SK-N-SH (cell line): ENCODE measurements at regions not wholly inside any gene's neighbourhood (a gene's known extent, or its start where the extent isn't known, plus 50 kb on each side); places are given as distances from the start of the nearest gene placed in this dataset.

Experiments used
- CTCF ChIA-PET: fragments of 300-600, 350-600 bp; formaldehyde crosslinking; extraction: SDS; loops from one replicate; lab custom pipeline; 2021; lab: Yijun Ruan, JAX
- POLR2A ChIA-PET: fragments of 350-600 bp; sonication (Branson Sonifier 250); formaldehyde crosslinking; extraction: SDS; loops from one replicate; lab custom pipeline; 2020; ENCODE audit warnings: antibody characterized with exemption, inconsistent platforms; lab: Yijun Ruan, JAX
- DNase-seq: peaks from one replicate; pipeline ENCODE4 v3.0.0; 2012
- H2AFZ ChIP-seq: fragments of 200-600 bp; sonication (generic); 2 replicates; pipeline ENCODE4 v1.8.1; 2016; ENCODE audit warnings: antibody characterized with exemption, mild to moderate bottlenecking, low read depth
- H3F3A ChIP-seq: fragments of 200-600 bp; sonication (generic); replicated peaks from 2 replicates; pipeline ENCODE3; 2016; ENCODE audit warnings: antibody characterized with exemption, mild to moderate bottlenecking; ENCODE audit not compliant: insufficient read depth
- H3K27ac ChIP-seq, 2 experiments: fragments of 200-500 bp in 1 of 2; fragments of 200-600 bp in 1 of 2; sonication (Bioruptor generic) in 1 of 2; sonication (generic), shearing (Covaris generic) in 1 of 2; 2 replicates each; pipeline versions ENCODE4 v1.5.1 to v1.6.1; 2014 to 2016; ENCODE audit warnings: low read depth in 2 of 2, inconsistent platforms in 1 of 2, low read length in 1 of 2, mild to moderate bottlenecking in 1 of 2, mixed read lengths in 1 of 2
- H3K27me3 ChIP-seq: fragments of 200-600 bp; sonication (generic), shearing (Covaris generic); 2 replicates; pipeline ENCODE4 v1.6.1; 2016; ENCODE audit warnings: mixed run types; ENCODE audit not compliant: insufficient read depth
- H3K36me3 ChIP-seq, 2 experiments: fragments of 200-500 bp in 1 of 2; fragments of 200-600 bp in 1 of 2; sonication (Bioruptor generic) in 1 of 2; sonication (generic) in 1 of 2; replicated peaks in 1 of 2; 2 replicates each; pipeline versions ENCODE3 to v1.5.1; 2014 to 2016; ENCODE audit warnings: low read length in 1 of 2, mild to moderate bottlenecking in 1 of 2; ENCODE audit not compliant: insufficient read depth in 2 of 2, control insufficient read depth in 1 of 2
- H3K4me1 ChIP-seq, 2 experiments: fragments of 200-500 bp in 1 of 2; fragments of 200-600 bp in 1 of 2; sonication (Bioruptor generic) in 1 of 2; sonication (generic), shearing (Covaris generic) in 1 of 2; 2 replicates each; pipeline versions ENCODE4 v1.5.1 to v1.6.1; 2014 to 2016; ENCODE audit warnings: low read depth in 1 of 2, low read length in 1 of 2, mixed run types in 1 of 2; ENCODE audit not compliant: insufficient read depth in 2 of 2, control insufficient read depth in 1 of 2
- H3K4me2 ChIP-seq: fragments of 200-600 bp; sonication (generic), shearing (Covaris generic); 2 replicates; pipeline ENCODE4 v1.6.1; 2017; ENCODE audit warnings: mixed run types
- H3K4me3 ChIP-seq, 2 experiments: fragments of 200-500 bp in 1 of 2; fragments of 200-600 bp in 1 of 2; sonication (Bioruptor generic) in 1 of 2; sonication (generic), shearing (Covaris generic) in 1 of 2; 2 replicates each; pipeline versions ENCODE4 v1.5.1 to v1.8.1; 2014 to 2016; ENCODE audit warnings: low read depth in 2 of 2, inconsistent platforms in 1 of 2, low read length in 1 of 2, mild to moderate bottlenecking in 1 of 2, mixed read lengths in 1 of 2, moderate library complexity in 1 of 2
- H3K79me2 ChIP-seq: fragments of 200-600 bp; sonication (generic); 2 replicates; pipeline ENCODE4 v1.8.1; 2017; ENCODE audit warnings: mild to moderate bottlenecking; ENCODE audit not compliant: insufficient read depth
- H3K9ac ChIP-seq: fragments of 200-600 bp; sonication (generic); 2 replicates; pipeline ENCODE4 v1.6.1; 2017; ENCODE audit warnings: mixed run types
- H3K9me2 ChIP-seq: fragments of 200-600 bp; sonication (generic); 2 replicates; pipeline ENCODE4 v1.6.1; 2017; ENCODE audit warnings: mixed run types
- H3K9me3 ChIP-seq: fragments of 200-600 bp; sonication (generic); 2 replicates; pipeline ENCODE4 v1.6.1; 2017; ENCODE audit warnings: mixed run types, mild to moderate bottlenecking, moderate library complexity
- H4K20me1 ChIP-seq: fragments of 200-600 bp; sonication (generic); 2 replicates; pipeline ENCODE4 v1.6.1; 2017; ENCODE audit warnings: mild to moderate bottlenecking, mixed run types; ENCODE audit not compliant: insufficient read depth
- CHD2 ChIP-seq: fragments of 150-350 bp; IDR thresholded peaks from 2 replicates; pipeline ENCODE4 v1.6.1; 2018; ENCODE audit warnings: low read length; ENCODE audit not compliant: partially characterized antibody
- ELF1 ChIP-seq: IDR thresholded peaks from 2 replicates; pipeline ENCODE4 v1.4.0; 2012
- EP300 ChIP-seq, 2 experiments: IDR thresholded peaks; 2 replicates each; pipeline versions ENCODE4 v1.4.0 to v1.6.1; 2012; ENCODE audit warnings: borderline replicate concordance in 1 of 2, low read depth in 1 of 2, low read length in 1 of 2
- FOSL2 ChIP-seq: IDR thresholded peaks from 2 replicates; pipeline ENCODE4 v1.4.0; 2012; ENCODE audit warnings: low read depth, mild to moderate bottlenecking, moderate library complexity, borderline replicate concordance
- FOXM1 ChIP-seq: IDR thresholded peaks from 2 replicates; pipeline ENCODE4 v1.4.0; 2012; ENCODE audit warnings: low read depth, mild to moderate bottlenecking
- GATA2 ChIP-seq: sonication (generic); formaldehyde crosslinking; IDR thresholded peaks from 2 replicates; pipeline ENCODE4 v1.5.0; 2020; ENCODE audit warnings: mild to moderate bottlenecking, missing genetic modification reagents
- JUND ChIP-seq: IDR thresholded peaks from 2 replicates; pipeline ENCODE4 v1.4.0; 2012
- MXI1 ChIP-seq: IDR thresholded peaks from 2 replicates; pipeline ENCODE4 v1.6.1; 2012; ENCODE audit warnings: mild to moderate bottlenecking, low read depth, low read length, improper control_type of control experiment
- NRF1 ChIP-seq: IDR thresholded peaks from 2 replicates; pipeline ENCODE4 v1.6.1; 2012; ENCODE audit warnings: low read depth, mild to moderate bottlenecking, low read length
- RCOR1 ChIP-seq: fragments of 150-350 bp; IDR thresholded peaks from 2 replicates; pipeline ENCODE4 v1.6.1; 2017; ENCODE audit warnings: antibody characterized with exemption, low read length
- RFX5 ChIP-seq: IDR thresholded peaks from 2 replicates; pipeline ENCODE4 v1.6.1; 2012; ENCODE audit warnings: mild to moderate bottlenecking, improper control_type of control experiment, low read length
- RXRA ChIP-seq: IDR thresholded peaks from 2 replicates; pipeline ENCODE4 v1.4.0; 2012; ENCODE audit warnings: low read depth, mild to moderate bottlenecking, borderline replicate concordance
- SIN3A ChIP-seq: IDR thresholded peaks from 2 replicates; pipeline ENCODE4 v1.6.1; 2012; ENCODE audit warnings: low read depth, mild to moderate bottlenecking, low read length, moderate library complexity, borderline replicate concordance
- TEAD4 ChIP-seq: IDR thresholded peaks from 2 replicates; pipeline ENCODE4 v1.4.0; 2012; ENCODE audit warnings: mild to moderate bottlenecking, borderline replicate concordance; ENCODE audit not compliant: insufficient read depth
- YY1 ChIP-seq: IDR thresholded peaks from 2 replicates; pipeline ENCODE4 v1.4.0; 2012; ENCODE audit warnings: low read depth, mild to moderate bottlenecking
- WGBS: methylation state at CpG from one replicate; pipeline ENCODE4 v1.1.6; 2017; ENCODE audit warnings: low lambda C conversion rate; 5-methylcytosine and 5-hydroxymethylcytosine counted together
- TF ChIP-seq, protein P1 (sequence below): IDR thresholded peaks from 2 replicates; pipeline ENCODE4 v1.4.0; 2012; ENCODE audit warnings: low read depth
- TF ChIP-seq, protein P2 (sequence below): IDR thresholded peaks from 2 replicates; pipeline ENCODE4; 2012
- TF ChIP-seq, protein P3 (sequence below): IDR thresholded peaks from 2 replicates; pipeline ENCODE4 v1.4.0; 2012; ENCODE audit warnings: low read depth, borderline replicate concordance
- TF ChIP-seq, protein P4 (sequence below): fragments of 200-600 bp; sonication (generic); IDR thresholded peaks from 2 replicates; pipeline ENCODE4 v1.6.1; 2017; ENCODE audit warnings: antibody characterized with exemption, mild to moderate bottlenecking, moderate library complexity

DNA sequence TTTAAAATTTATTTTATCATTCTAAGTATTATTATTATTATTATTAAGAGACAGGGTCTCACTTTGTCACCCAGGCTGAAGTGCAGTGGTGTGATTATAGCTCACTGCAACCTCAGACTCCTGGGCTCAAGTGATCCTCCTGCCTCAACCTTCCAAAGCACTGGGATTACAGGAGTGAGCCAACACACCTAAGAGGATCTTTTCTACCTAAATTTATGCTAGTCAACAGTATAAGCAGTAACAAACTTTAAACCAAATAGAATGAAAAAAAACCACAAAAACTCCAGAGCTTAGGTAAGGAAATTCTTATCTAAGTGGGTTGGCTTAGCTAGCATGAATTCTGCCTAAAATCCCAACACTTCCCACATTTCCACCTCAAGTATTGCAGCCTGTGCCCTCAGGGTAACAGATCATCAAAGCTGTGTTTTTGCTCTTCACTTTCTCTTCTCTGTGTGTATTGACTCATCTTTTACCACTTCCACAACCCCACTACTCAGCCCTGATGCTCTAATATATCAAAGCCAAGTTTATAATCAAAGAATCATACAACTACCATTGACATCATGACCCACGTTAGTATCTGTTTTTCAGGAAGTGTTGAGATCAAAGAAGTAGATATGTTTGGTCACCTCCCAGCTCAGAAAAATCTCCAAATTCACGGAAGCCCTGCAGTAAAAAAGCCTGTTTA lies 93.7 kb upstream of the SPON1 start:
- CTCF ChIA-PET = interaction anchor here (1.0 to 1.1 kb wide), 2 partner anchors 11 to 96 kb away, joined by 3 to 4 read pairs; no protein-coding TSS in a partner anchor
- POLR2A ChIA-PET = interaction anchor here (0.6 kb wide), 1 partner anchor 93 kb away, joined by 3 read pairs; no protein-coding TSS in a partner anchor
- TF ChIP-seq RFX5 (no peak), SIN3A (no peak), RCOR1 (no peak), CHD2 (no peak), FOXM1 (no peak), JUND (no peak), ELF1 (no peak), FOSL2 (no peak), MXI1 (no peak), YY1 (no peak)
- TF ChIP-seq, protein P1, sequence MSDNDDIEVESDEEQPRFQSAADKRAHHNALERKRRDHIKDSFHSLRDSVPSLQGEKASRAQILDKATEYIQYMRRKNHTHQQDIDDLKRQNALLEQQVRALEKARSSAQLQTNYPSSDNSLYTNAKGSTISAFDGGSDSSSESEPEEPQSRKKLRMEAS = no peak

DNA sequence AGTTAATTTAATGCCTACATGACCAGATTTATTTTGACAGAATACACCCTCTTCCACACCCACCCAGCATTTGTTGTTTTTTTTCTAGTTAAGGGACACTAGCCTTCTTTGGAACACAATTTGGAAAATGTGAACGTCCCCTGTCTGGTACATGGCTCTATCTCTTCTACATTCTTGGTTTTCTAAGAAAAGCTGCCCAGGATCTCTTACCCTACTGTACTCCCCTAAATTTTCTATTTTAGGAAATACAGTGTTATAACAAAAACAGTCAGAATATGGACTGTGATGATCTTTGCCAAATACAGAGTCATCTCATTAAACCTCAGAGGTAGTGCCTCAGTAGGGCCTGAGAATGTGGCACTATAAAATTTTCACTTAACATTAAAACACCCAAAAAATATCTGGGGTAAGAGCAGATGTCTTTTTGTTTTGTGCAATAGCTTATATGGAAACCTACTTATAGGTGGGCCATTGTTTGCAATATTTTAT lies 93.1 kb upstream of the SPON1 start:
- Histone ChIP-seq H3K36me3 (no peaks in the 10 kb centered on the region), H4K20me1 (no peaks in the 10 kb centered on the region), H3K79me2 (no peaks in the 10 kb centered on the region), H3K27me3 (no peaks in the 10 kb centered on the region), H3K27ac (no peak overlapping the region), H3K9me3 (no peaks in the 10 kb centered on the region), H3K4me1 (no peaks in the 10 kb centered on the region; a peak in 1 of 4 replicates), H3F3A (no peaks in the 10 kb centered on the region), H3K4me2 (no peak overlapping the region), H3K4me3 (no peak overlapping the region), H3K9me2 (no peaks in the 10 kb centered on the region), H3K9ac (no peak overlapping the region), H2AFZ (no peak overlapping the region)
- POLR2A ChIA-PET = interaction anchor here (0.6 kb wide), 1 partner anchor 93 kb away, joined by 3 read pairs; no protein-coding TSS in a partner anchor
- 12% methylated on average over 1 of the region's 1 CpG for WGBS
- CTCF ChIA-PET = interaction anchor here (1.0 to 1.1 kb wide), 2 partner anchors 12 to 97 kb away, joined by 3 to 4 read pairs; no protein-coding TSS in a partner anchor
- TF ChIP-seq TEAD4 (no peak), JUND (no peak), RXRA (no peak), RFX5 (no peak), MXI1 (no peak), GATA2 (no peak), NRF1 (no peak), EP300 (IDR thresholded peaks at IDR 0.05; ENCODE audit: borderline replicate concordance in 1 of 2, low read depth in 1 of 2, low read length in 1 of 2) (no peak)
- TF ChIP-seq, protein P2, sequence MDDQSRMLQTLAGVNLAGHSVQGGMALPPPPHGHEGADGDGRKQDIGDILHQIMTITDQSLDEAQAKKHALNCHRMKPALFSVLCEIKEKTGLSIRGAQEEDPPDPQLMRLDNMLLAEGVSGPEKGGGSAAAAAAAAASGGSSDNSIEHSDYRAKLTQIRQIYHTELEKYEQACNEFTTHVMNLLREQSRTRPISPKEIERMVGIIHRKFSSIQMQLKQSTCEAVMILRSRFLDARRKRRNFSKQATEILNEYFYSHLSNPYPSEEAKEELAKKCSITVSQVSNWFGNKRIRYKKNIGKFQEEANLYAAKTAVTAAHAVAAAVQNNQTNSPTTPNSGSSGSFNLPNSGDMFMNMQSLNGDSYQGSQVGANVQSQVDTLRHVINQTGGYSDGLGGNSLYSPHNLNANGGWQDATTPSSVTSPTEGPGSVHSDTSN = no peak
- TF ChIP-seq, protein P3, sequence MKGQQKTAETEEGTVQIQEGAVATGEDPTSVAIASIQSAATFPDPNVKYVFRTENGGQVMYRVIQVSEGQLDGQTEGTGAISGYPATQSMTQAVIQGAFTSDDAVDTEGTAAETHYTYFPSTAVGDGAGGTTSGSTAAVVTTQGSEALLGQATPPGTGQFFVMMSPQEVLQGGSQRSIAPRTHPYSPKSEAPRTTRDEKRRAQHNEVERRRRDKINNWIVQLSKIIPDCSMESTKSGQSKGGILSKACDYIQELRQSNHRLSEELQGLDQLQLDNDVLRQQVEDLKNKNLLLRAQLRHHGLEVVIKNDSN = no peak
- TF ChIP-seq, protein P4, sequence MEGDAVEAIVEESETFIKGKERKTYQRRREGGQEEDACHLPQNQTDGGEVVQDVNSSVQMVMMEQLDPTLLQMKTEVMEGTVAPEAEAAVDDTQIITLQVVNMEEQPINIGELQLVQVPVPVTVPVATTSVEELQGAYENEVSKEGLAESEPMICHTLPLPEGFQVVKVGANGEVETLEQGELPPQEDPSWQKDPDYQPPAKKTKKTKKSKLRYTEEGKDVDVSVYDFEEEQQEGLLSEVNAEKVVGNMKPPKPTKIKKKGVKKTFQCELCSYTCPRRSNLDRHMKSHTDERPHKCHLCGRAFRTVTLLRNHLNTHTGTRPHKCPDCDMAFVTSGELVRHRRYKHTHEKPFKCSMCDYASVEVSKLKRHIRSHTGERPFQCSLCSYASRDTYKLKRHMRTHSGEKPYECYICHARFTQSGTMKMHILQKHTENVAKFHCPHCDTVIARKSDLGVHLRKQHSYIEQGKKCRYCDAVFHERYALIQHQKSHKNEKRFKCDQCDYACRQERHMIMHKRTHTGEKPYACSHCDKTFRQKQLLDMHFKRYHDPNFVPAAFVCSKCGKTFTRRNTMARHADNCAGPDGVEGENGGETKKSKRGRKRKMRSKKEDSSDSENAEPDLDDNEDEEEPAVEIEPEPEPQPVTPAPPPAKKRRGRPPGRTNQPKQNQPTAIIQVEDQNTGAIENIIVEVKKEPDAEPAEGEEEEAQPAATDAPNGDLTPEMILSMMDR = no peak
- DNase-seq = no peak

More for the DNA sequence above, 93.7 kb upstream of the SPON1 start:
- Histone ChIP-seq H3K4me2 (no peak overlapping the region), H3K79me2 (no peaks in the 10 kb centered on the region), H3K9me3 (no peaks in the 10 kb centered on the region), H3K36me3 (no peaks in the 10 kb centered on the region), H3K4me1 (no peaks in the 10 kb centered on the region; a peak in 1 of 4 replicates), H3K9me2 (no peaks in the 10 kb centered on the region), H3K9ac (no peak overlapping the region), H3K27ac (no peak overlapping the region), H3K4me3 (no peak overlapping the region), H3F3A (no peaks in the 10 kb centered on the region), H3K27me3 (no peaks in the 10 kb centered on the region), H2AFZ (no peak overlapping the region), H4K20me1 (no peaks in the 10 kb centered on the region)
- WGBS = 6% methylated on average over 2 of the region's 2 CpGs
- no peak for DNase-seq
